ENCODE measurements at regions not wholly inside any gene's neighbourhood (a gene's known extent, or its start where the extent isn't known, plus 50 kb on each side); places are given as distances from the start of the nearest gene placed in this dataset.
"Not testable (repeated sequence)": the region's sequence is repeated elsewhere in the genome, so short reads cannot be mapped to it uniquely, and the experiment has no call there.

DNA sequence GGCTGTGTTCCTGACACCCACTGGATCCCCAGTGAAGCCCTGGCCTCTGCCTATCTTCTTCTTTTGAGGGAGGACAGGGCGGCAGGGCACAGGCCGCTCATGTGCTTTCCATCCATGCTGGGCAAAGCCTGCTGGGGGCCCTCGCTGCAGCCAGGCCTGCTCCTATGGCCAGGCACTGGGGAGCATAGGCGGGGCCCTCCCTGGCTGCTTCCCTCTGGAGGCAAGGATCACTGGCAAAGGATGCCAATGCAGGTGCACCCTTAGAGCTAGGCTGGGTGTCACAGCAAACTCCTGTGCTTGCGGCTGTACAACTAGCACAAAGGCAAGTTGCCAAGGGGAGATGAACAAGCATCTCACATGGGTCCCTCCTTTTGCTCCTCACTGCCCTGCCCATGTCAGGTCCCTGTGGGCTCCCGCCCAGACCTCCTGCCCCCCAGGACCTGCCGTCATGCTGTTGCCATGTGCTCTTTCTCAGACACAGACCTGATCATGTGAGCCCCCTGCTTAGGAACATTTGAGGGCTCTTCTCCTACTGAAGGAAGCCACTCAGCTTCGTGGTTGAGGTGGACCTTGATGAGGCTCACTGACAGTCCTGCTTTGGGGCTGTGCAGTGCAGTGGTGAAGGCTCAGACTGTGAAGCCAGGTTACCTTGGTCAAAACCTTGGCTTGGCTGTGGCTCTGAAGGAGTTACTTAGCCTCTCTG, 393.6 kb downstream of the PTPRU start:
- Mint-ChIP-seq H3K36me3 (ENCODE audit: low read depth) (no peaks in the 10 kb centered on the region), H3K4me3 (no peak overlapping the region), H3K27ac (no peak overlapping the region), H3K27me3 (ENCODE audit: insufficient read depth) (peaks cover 1% of the 10 kb centered on the region), H3K4me1 (ENCODE audit: low read depth) (no peaks in the 10 kb centered on the region), H3K9me3 (no peaks in the 10 kb centered on the region)
- intact Hi-C loops (cut with micrococcal nuclease): no loop called here
- DNase-seq (ENCODE audit: low spot score): no peak

DNA sequence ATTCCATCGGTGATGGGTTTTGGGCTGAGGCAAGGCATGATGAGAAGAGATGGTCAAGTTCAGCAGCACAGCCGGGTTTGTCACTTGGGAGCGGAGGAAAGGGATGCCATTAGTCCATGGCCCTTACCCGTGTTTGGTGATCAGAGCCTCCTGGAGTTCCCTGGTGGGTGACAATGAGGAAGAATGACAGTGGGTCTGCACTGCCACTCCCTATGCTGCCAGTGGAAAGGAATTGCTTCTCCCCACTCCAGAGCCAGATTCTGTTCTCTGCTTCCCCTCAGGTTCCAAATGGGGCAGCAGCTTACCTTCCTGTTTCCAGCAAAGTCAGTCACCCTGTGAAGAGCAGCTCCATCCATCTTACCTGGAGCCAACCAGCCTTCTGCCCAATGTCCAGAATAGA, 393.1 kb downstream of the PTPRU start:
- Mint-ChIP-seq H3K27ac (no peak overlapping the region), H3K27me3 (ENCODE audit: insufficient read depth) (peaks cover 3% of the 10 kb centered on the region), H3K36me3 (ENCODE audit: low read depth) (no peaks in the 10 kb centered on the region), H3K4me3 (no peak overlapping the region), H3K4me1 (ENCODE audit: low read depth) (no peaks in the 10 kb centered on the region), H3K9me3 (no peaks in the 10 kb centered on the region)
- intact Hi-C loops (cut with micrococcal nuclease): no loop called here
- DNase-seq (ENCODE audit: low spot score): no peak

DNA sequence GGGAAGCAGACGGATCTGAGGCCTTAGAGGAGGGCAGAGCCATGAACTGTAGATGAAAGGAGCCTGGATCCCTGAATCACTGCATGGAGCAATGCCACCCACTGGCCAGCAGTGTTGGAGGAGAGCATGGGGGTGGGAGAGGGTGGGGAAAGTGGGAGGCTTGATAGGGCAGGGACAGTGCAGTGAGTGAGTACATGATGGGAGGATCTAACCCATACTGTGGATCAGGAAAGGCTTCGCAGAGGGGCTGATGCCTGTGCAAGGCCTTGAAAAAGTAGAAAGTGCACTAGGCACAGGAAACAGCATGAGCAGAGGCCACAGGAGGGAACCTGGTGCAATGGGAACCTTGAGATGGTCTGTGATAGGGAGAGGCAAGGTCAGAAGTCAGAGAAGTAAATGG, 391.9 kb downstream of the PTPRU start:
- intact Hi-C loops (cut with micrococcal nuclease): no loop called here
- no peak for DNase-seq (ENCODE audit: low spot score)
- no peaks in the 10 kb centered on the region for H3K36me3 Mint-ChIP-seq (ENCODE audit: low read depth)
- H3K27ac Mint-ChIP-seq: no peak overlapping the region
- H3K27me3 Mint-ChIP-seq (ENCODE audit: insufficient read depth): peaks cover 6% of the 10 kb centered on the region
- no peak overlapping the region for H3K4me3 Mint-ChIP-seq
- H3K4me1 Mint-ChIP-seq (ENCODE audit: low read depth): no peaks in the 10 kb centered on the region
- H3K9me3 Mint-ChIP-seq: no peaks in the 10 kb centered on the region

GRCh38 chr1:29626726-29627125, 390.4 kb downstream of the PTPRU start:
- intact Hi-C loops (cut with micrococcal nuclease): no loop called here

GRCh38 chr1:29626066-29626465, 389.7 kb downstream of the PTPRU start:
- no peak overlapping the region for H3K27ac Mint-ChIP-seq
- H3K9me3 Mint-ChIP-seq: no peaks in the 10 kb centered on the region
- no peaks in the 10 kb centered on the region for H3K36me3 Mint-ChIP-seq (ENCODE audit: low read depth)
- no peak overlapping the region for H3K4me3 Mint-ChIP-seq
- no peak for DNase-seq (ENCODE audit: low spot score)
- peaks cover 6% of the 10 kb centered on the region for H3K27me3 Mint-ChIP-seq (ENCODE audit: insufficient read depth)
- intact Hi-C loops (cut with micrococcal nuclease): no loop called here
- H3K4me1 Mint-ChIP-seq (ENCODE audit: low read depth): no peaks in the 10 kb centered on the region

More at GRCh38 chr1:29626726-29627125, 390.4 kb downstream of the PTPRU start:
- H3K27ac Mint-ChIP-seq: no peak overlapping the region
- H3K4me1 Mint-ChIP-seq (ENCODE audit: low read depth): no peaks in the 10 kb centered on the region
- no peaks in the 10 kb centered on the region for H3K9me3 Mint-ChIP-seq
- no peak overlapping the region for H3K4me3 Mint-ChIP-seq
- no peaks in the 10 kb centered on the region for H3K36me3 Mint-ChIP-seq (ENCODE audit: low read depth)
- DNase-seq (ENCODE audit: low spot score): no peak
- peaks cover 6% of the 10 kb centered on the region for H3K27me3 Mint-ChIP-seq (ENCODE audit: insufficient read depth)

DNA sequence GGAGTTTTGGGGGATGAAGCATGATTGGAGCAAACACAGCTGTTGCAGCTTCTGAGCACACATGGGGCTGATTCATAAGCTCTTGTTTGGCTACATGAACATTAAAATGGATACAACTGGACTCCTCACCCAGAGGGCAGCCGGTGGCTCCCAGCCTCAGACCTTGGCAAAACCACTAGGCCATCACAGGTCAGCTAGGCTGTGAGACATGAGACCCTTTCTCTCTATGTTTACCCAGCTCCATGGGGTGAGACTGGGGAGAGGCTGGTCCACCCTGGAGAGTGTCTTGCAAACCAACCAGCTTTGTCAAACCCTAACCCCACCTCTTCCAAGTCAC, 388.7 kb downstream of the PTPRU start:
- DNase-seq (ENCODE audit: low spot score): no peak
- Mint-ChIP-seq H3K4me3 (no peak overlapping the region), H3K4me1 (ENCODE audit: low read depth) (no peaks in the 10 kb centered on the region), H3K36me3 (ENCODE audit: low read depth) (no peaks in the 10 kb centered on the region), H3K27me3 (ENCODE audit: insufficient read depth) (peaks cover 7% of the 10 kb centered on the region), H3K27ac (no peak overlapping the region), H3K9me3 (no peaks in the 10 kb centered on the region)
- intact Hi-C loops (cut with micrococcal nuclease): no loop called here

DNA sequence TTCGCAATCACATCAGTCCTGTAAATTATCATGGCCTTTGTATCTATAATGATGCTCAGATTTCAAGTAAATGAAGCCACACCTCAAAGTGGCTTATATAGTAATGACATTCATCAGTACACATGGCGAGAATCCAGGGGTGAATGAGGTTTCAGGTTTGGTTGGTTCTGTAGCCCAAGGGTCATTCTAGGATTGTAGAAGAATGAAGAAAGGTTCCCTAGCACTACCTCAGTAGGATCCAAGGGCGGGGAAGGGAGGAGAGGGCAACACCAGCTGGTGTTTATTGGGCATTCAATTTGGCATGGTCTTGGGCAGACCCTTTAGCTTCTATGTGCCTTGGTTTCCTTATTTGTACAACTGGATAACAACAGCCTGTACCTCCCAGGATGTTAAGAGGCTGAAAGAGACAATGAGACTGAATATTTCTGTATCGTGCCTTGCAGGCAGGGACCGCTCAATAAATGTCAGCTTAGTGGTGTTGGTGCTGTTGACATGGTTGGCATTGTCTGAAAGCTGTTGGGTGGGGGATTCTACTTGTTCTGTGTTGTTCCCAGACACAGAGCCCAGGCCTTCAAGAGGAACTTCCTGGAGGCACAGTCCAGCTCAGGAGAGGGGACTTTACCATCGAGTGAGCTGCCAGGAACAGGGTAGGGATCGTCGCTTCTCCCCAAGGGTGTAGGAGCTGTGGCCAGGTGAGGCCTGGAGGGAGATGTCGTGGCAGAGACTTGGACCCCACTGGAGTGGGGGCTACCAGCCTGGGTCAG, 388.2 kb downstream of the PTPRU start:
- no peak overlapping the region for H3K27ac Mint-ChIP-seq
- no peaks in the 10 kb centered on the region for H3K4me1 Mint-ChIP-seq (ENCODE audit: low read depth)
- H3K9me3 Mint-ChIP-seq: no peaks in the 10 kb centered on the region

GRCh38 chr1:29623501-29623900, 387.2 kb downstream of the PTPRU start:
- no peaks in the 10 kb centered on the region for H3K4me1 Mint-ChIP-seq (ENCODE audit: low read depth)
- intact Hi-C loops (cut with micrococcal nuclease): no loop called here
- no peak overlapping the region for H3K4me3 Mint-ChIP-seq
- H3K27ac Mint-ChIP-seq: no peak overlapping the region
- H3K27me3 Mint-ChIP-seq (ENCODE audit: insufficient read depth): peaks cover 9% of the 10 kb centered on the region
- no peak for DNase-seq (ENCODE audit: low spot score)
- H3K9me3 Mint-ChIP-seq: no peaks in the 10 kb centered on the region
- no peaks in the 10 kb centered on the region for H3K36me3 Mint-ChIP-seq (ENCODE audit: low read depth)

More for the DNA sequence above, 388.2 kb downstream of the PTPRU start:
- no peaks in the 10 kb centered on the region for H3K36me3 Mint-ChIP-seq (ENCODE audit: low read depth)
- intact Hi-C loops (cut with micrococcal nuclease): no loop called here
- no peak for DNase-seq (ENCODE audit: low spot score)
- H3K4me3 Mint-ChIP-seq: no peak overlapping the region
- peaks cover 6% of the 10 kb centered on the region for H3K27me3 Mint-ChIP-seq (ENCODE audit: insufficient read depth)

DNA sequence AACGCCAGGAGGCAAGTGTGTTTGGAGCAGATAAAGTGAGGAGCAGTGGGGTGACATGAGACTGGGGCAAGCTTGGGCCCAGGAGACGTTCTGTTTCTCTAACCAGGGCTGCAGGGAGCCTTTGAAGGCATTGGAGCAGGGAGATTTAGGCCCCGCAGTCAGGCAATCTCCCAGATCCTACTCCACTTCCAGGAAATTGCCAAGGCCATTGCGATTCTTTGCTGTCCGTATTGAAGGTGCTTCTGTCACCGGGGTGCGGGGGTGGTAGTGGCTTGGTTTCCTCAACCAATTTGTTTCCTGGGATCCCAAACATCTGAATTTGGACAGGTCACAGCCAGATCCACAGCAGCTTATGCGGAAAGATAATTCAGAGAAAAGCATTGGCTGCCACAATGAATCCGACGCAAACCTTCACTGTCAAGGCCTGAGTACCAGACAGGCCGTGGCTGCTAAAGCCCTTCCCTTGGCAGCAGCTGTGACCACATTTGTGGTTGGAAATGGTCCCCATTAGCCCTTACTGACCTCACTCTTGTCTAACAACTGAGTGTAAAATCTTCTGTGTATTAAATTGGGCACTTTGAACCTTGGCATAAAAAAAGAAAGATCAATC, 385.6 kb downstream of the PTPRU start:
- intact Hi-C loops (cut with micrococcal nuclease): no loop called here
- Mint-ChIP-seq H3K27me3 (ENCODE audit: insufficient read depth) (peaks cover 10% of the 10 kb centered on the region), H3K9me3 (no peaks in the 10 kb centered on the region), H3K36me3 (ENCODE audit: low read depth) (no peaks in the 10 kb centered on the region), H3K27ac (no peak overlapping the region), H3K4me1 (ENCODE audit: low read depth) (no peaks in the 10 kb centered on the region), H3K4me3 (no peak overlapping the region)
- no peak for DNase-seq (ENCODE audit: low spot score)

GRCh38 chr1:29620631-29621030, 384.3 kb downstream of the PTPRU start:
- H3K27me3 Mint-ChIP-seq (ENCODE audit: insufficient read depth): peaks cover 10% of the 10 kb centered on the region

GRCh38 chr1:29607236-29607635, 370.9 kb downstream of the PTPRU start:
- Mint-ChIP-seq H3K9me3 (peaks cover 6% of the 10 kb centered on the region), H3K27ac (no peak overlapping the region)
- intact Hi-C loops (cut with micrococcal nuclease): no loop called here

More at GRCh38 chr1:29620631-29621030, 384.3 kb downstream of the PTPRU start:
- H3K4me3 Mint-ChIP-seq: no peak overlapping the region
- no peaks in the 10 kb centered on the region for H3K36me3 Mint-ChIP-seq (ENCODE audit: low read depth)
- H3K4me1 Mint-ChIP-seq (ENCODE audit: low read depth): no peaks in the 10 kb centered on the region
- no peak for DNase-seq (ENCODE audit: low spot score)
- H3K27ac Mint-ChIP-seq: no peak overlapping the region
- intact Hi-C loops (cut with micrococcal nuclease): no loop called here
- no peaks in the 10 kb centered on the region for H3K9me3 Mint-ChIP-seq

GRCh38 chr1:29604796-29605195, 368.5 kb downstream of the PTPRU start:
- H3K4me1 Mint-ChIP-seq (ENCODE audit: low read depth): not testable (repeated sequence)

More at GRCh38 chr1:29607236-29607635, 370.9 kb downstream of the PTPRU start:
- DNase-seq (ENCODE audit: low spot score): no peak
- no peaks in the 10 kb centered on the region for H3K36me3 Mint-ChIP-seq (ENCODE audit: low read depth)
- H3K4me3 Mint-ChIP-seq: no peak overlapping the region
- H3K4me1 Mint-ChIP-seq (ENCODE audit: low read depth): no peaks in the 10 kb centered on the region
- peaks cover 10% of the 10 kb centered on the region for H3K27me3 Mint-ChIP-seq (ENCODE audit: insufficient read depth)

DNA sequence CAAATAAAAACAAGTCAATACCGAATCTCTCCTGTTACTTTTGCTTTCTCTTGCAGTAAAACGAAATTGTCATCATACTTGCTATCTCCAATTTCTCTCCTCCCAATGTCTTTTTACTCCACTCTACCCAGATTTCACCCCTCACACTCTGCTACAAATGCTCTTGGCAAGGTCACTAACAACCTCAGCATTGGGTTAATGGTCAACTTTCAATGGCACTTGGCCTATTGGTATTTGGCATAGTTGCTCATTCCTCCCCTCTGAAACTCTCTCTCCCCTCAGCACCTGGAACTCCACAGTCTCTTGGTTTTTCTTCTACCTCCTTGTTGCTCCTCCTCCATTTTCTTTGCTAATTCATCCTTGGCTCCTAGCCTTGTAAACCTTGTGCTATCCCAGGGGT, 367.3 kb downstream of the PTPRU start:
- no peaks in the 10 kb centered on the region for H3K36me3 Mint-ChIP-seq (ENCODE audit: low read depth)
- peaks cover 9% of the 10 kb centered on the region for H3K27me3 Mint-ChIP-seq (ENCODE audit: insufficient read depth)
- no peaks in the 10 kb centered on the region for H3K4me1 Mint-ChIP-seq (ENCODE audit: low read depth)
- no peak overlapping the region for H3K4me3 Mint-ChIP-seq
- peaks cover 6% of the 10 kb centered on the region for H3K9me3 Mint-ChIP-seq
- no peak overlapping the region for H3K27ac Mint-ChIP-seq
- intact Hi-C loops (cut with micrococcal nuclease): no loop called here
- DNase-seq (ENCODE audit: low spot score): no peak

More at GRCh38 chr1:29604796-29605195, 368.5 kb downstream of the PTPRU start:
- H3K27me3 Mint-ChIP-seq (ENCODE audit: insufficient read depth); H3K36me3 Mint-ChIP-seq (ENCODE audit: low read depth); H3K9me3 Mint-ChIP-seq; DNase-seq (ENCODE audit: low spot score); H3K4me3 Mint-ChIP-seq; intact Hi-C loops (cut with micrococcal nuclease); H3K27ac Mint-ChIP-seq: not testable (repeated sequence)

Measured in activated T-helper 1 cell treated with anti-CD3 and anti-CD28 coated beads, Interleukin-12 subunit alpha, Interleukin-12 subunit beta, Interleukin-2, Interleukin-4 antibody, amounts not matched to agents 30 ng/mL and 10 ng/mL and 1 ng/mL, durations not matched to agents 14 hours and 24 hours and 36 hours (primary cell).